MM.1S (cell line): ENCODE measurements at regions not wholly inside any gene's neighbourhood (a gene's known extent, or its start where the extent isn't known, plus 50 kb on each side); places are given as distances from the start of the nearest gene placed in this dataset.

Experiments used
- DNase-seq: peaks from one replicate; pipeline ENCODE4 v3.0.0-alpha.2; 2015
- H2AFZ ChIP-seq: fragments of 300-600 bp; sonication (generic); 2 replicates; pipeline ENCODE4 v1.6.0; 2016; ENCODE audit warnings: antibody characterized with exemption, low read length
- H3F3A ChIP-seq: fragments of 300-600 bp; sonication (generic); 2 replicates; pipeline ENCODE4 v1.6.1; 2016; ENCODE audit warnings: mild to moderate bottlenecking, antibody characterized with exemption, low read length, moderate library complexity, mixed read lengths; ENCODE audit not compliant: insufficient read depth
- H3K27ac ChIP-seq: fragments of 300-600 bp; sonication (generic); 2 replicates; pipeline ENCODE4 v1.5.1; 2016; ENCODE audit warnings: mild to moderate bottlenecking, low read length
- H3K27me3 ChIP-seq: fragments of 300-600 bp; sonication (generic); replicated peaks from 2 replicates; pipeline ENCODE4 v1.6.0; 2016; ENCODE audit warnings: low read length; ENCODE audit not compliant: insufficient read depth
- H3K36me3 ChIP-seq: fragments of 300-600 bp; sonication (generic); replicated peaks from 2 replicates; pipeline ENCODE4 v1.6.1; 2016; ENCODE audit warnings: mild to moderate bottlenecking, low read length, mixed read lengths; ENCODE audit not compliant: insufficient read depth
- H3K4me1 ChIP-seq: fragments of 300-600 bp; sonication (generic); 2 replicates; pipeline ENCODE4 v1.6.1; 2016; ENCODE audit warnings: low read length, mixed read lengths
- H3K4me2 ChIP-seq: fragments of 300-600 bp; sonication (generic); 2 replicates; pipeline ENCODE4 v1.6.0; 2016; ENCODE audit warnings: low read depth, low read length
- H3K4me3 ChIP-seq: fragments of 300-600 bp; sonication (generic); 2 replicates; pipeline ENCODE4 v1.5.1; 2016; ENCODE audit warnings: low read length, mixed read lengths
- H3K79me2 ChIP-seq: fragments of 300-600 bp; sonication (generic); 2 replicates; pipeline ENCODE4 v1.6.1; 2016; ENCODE audit warnings: mixed run types, low read length, mixed read lengths
- H3K9ac ChIP-seq: fragments of 300-600 bp; sonication (generic); 2 replicates; pipeline ENCODE4 v1.6.1; 2016; ENCODE audit warnings: low read length, mixed read lengths
- H3K9me2 ChIP-seq: fragments of 300-600 bp; sonication (generic); replicated peaks from 2 replicates; pipeline ENCODE4 v1.6.1; 2016; ENCODE audit warnings: mild to moderate bottlenecking, low read length, mixed read lengths; ENCODE audit not compliant: insufficient read depth
- H3K9me3 ChIP-seq: fragments of 300-600 bp; sonication (generic); replicated peaks from 2 replicates; pipeline ENCODE4 v1.6.1; 2016; ENCODE audit warnings: mild to moderate bottlenecking, low read length, mixed read lengths; ENCODE audit not compliant: insufficient read depth
- H4K20me1 ChIP-seq: fragments of 300-600 bp; sonication (generic); 2 replicates; pipeline ENCODE4 v1.6.1; 2016; ENCODE audit warnings: mild to moderate bottlenecking, low read length, moderate library complexity, mixed read lengths; ENCODE audit not compliant: insufficient read depth
- CTCF ChIP-seq: fragments of 300-600 bp; sonication (generic); IDR thresholded peaks from 2 replicates; pipeline ENCODE4 v1.5.1; 2016; ENCODE audit warnings: antibody characterized with exemption, low read length, mixed read lengths
- EZH2 ChIP-seq: fragments of 300-600 bp; sonication (generic); optimal IDR thresholded peaks from 2 replicates; pipeline ENCODE3; 2017; ENCODE audit warnings: low read depth, mild to moderate bottlenecking, antibody characterized with exemption, low read length, mixed read lengths
- EZH2phosphoT487 ChIP-seq: fragments of 300-600 bp; sonication (generic); IDR thresholded peaks from 2 replicates; pipeline ENCODE4 v1.6.1; 2018; ENCODE audit warnings: antibody characterized with exemption, low read length

GRCh38 chr10:80945264-80945880 lies 407.7 kb downstream of the SH2D4B start:
- H2AFZ ChIP-seq, result peak overlapping the region; percentile 65
- H3K4me3 ChIP-seq, result no peak overlapping the region
- peak overlapping the region; percentile 17; the same call in 1 of the 2 replicates for H3K27ac ChIP-seq
- no peaks in the 10 kb centered on the region for H3K9me3 ChIP-seq
- TF ChIP-seq CTCF (peak; percentile 90), EZH2 (no peak), EZH2phosphoT487 (no peak)
- H3K9ac ChIP-seq, result no peak overlapping the region
- H3F3A ChIP-seq, result no peaks in the 10 kb centered on the region
- H3K27me3 ChIP-seq, result no peaks in the 10 kb centered on the region
- H3K4me2 ChIP-seq, result peak overlapping the region; percentile 27; the same call in 1 of the 2 replicates
- H3K79me2 ChIP-seq, result no peaks in the 10 kb centered on the region
- no peaks in the 10 kb centered on the region for H3K36me3 ChIP-seq
- no peaks in the 10 kb centered on the region for H3K9me2 ChIP-seq
- peaks cover 14% of the 10 kb centered on the region for H3K4me1 ChIP-seq
- no peaks in the 10 kb centered on the region for H4K20me1 ChIP-seq
- DNase-seq, result peak; percentile 86

- Histone ChIP-seq H3K4me1 (peaks cover 14% of the 10 kb centered on the region), H3K9ac (no peak overlapping the region), H4K20me1 (no peaks in the 10 kb centered on the region), H3F3A (no peaks in the 10 kb centered on the region), H3K4me3 (no peak overlapping the region), H3K9me3 (no peaks in the 10 kb centered on the region), H3K4me2 (0 out of 2 replicates have a peak overlapping the region, but pooled peaks have one; percentile 27), H3K27me3 (no peaks in the 10 kb centered on the region), H2AFZ (0 out of 2 replicates have a peak overlapping the region, but pooled peaks have one; percentile 5), H3K36me3 (no peaks in the 10 kb centered on the region), H3K79me2 (no peaks in the 10 kb centered on the region), H3K27ac (peak overlapping the region; percentile 17; the same call in 1 of the 2 replicates), H3K9me2 (no peaks in the 10 kb centered on the region)
- no peak for TF ChIP-seq EZH2
- no peak for DNase-seq
These were observed 408.4 kb downstream of the SH2D4B start for GRCh38 chr10:80946073-80946472.

- no peak overlapping the region for H2AFZ ChIP-seq
- no peak overlapping the region for H3K9ac ChIP-seq
- no peaks in the 10 kb centered on the region for H3K79me2 ChIP-seq
- H3K27me3 ChIP-seq, result no peaks in the 10 kb centered on the region
- H4K20me1 ChIP-seq, result no peaks in the 10 kb centered on the region
- no peaks in the 10 kb centered on the region for H3K9me2 ChIP-seq
- no peak overlapping the region for H3K4me2 ChIP-seq
- peaks cover 14% of the 10 kb centered on the region for H3K4me1 ChIP-seq
- no peak overlapping the region for H3K27ac ChIP-seq
- no peaks in the 10 kb centered on the region for H3K9me3 ChIP-seq
- H3K4me3 ChIP-seq, result no peak overlapping the region
- TF ChIP-seq EZH2phosphoT487 (no peak), CTCF (no peak), EZH2 (no peak)
- H3F3A ChIP-seq, result no peaks in the 10 kb centered on the region
- DNase-seq, result no peak
- H3K36me3 ChIP-seq, result no peaks in the 10 kb centered on the region
These were observed 409.4 kb downstream of the SH2D4B start for GRCh38 chr10:80946957-80947726.

GRCh38 chr10:80949785-80950184 lies 412.1 kb downstream of the SH2D4B start:
- Histone ChIP-seq H3K4me3 (no peak overlapping the region), H3K9ac (no peak overlapping the region), H3K36me3 (no peaks in the 10 kb centered on the region), H4K20me1 (no peaks in the 10 kb centered on the region), H3K9me3 (no peaks in the 10 kb centered on the region), H3K4me2 (no peak overlapping the region), H3K27me3 (no peaks in the 10 kb centered on the region), H2AFZ (no peak overlapping the region), H3F3A (no peaks in the 10 kb centered on the region), H3K79me2 (no peaks in the 10 kb centered on the region), H3K9me2 (no peaks in the 10 kb centered on the region), H3K4me1 (peaks cover 12% of the 10 kb centered on the region), H3K27ac (no peak overlapping the region)
- DNase-seq, result no peak
- TF ChIP-seq EZH2 (no peak), CTCF (no peak), EZH2phosphoT487 (no peak)
